Endothelial cell of umbilical vein (primary cell): ENCODE measurements at regions not wholly inside any gene's neighbourhood (a gene's known extent, or its start where the extent isn't known, plus 50 kb on each side); places are given as distances from the start of the nearest gene placed in this dataset.

Experiments used
- BruUV-seq: library from RNA; stranded (reverse); fragments of 400-500 nt; replicated peaks from 2 replicates; lab custom pipeline; 2021; lab: Mats Ljungman, UMichigan
- CTCF ChIA-PET: fragments of 300-600, 350-600 bp; sonication (Branson Sonifier 250); formaldehyde crosslinking; loops from one replicate; lab custom pipeline; 2021; ENCODE audit warnings: antibody characterized with exemption, inconsistent platforms; lab: Charles Lee
- POLR2A ChIA-PET: fragments of 300-600, 350-600 bp; sonication (Branson Sonifier 250); formaldehyde crosslinking; loops from one replicate; lab custom pipeline; 2021; ENCODE audit warnings: antibody characterized with exemption, inconsistent platforms; lab: Charles Lee
- DNase-seq: peaks from one replicate; pipeline ENCODE4 v3.0.0-alpha.2; 2011; ENCODE audit warnings: low read depth, low spot score
- FAIRE-seq: peaks from 2 replicates; lab custom pipeline; 2011; peaks lifted over from hg19 to GRCh38; lab: Jason Lieb, UNC
- H2AFZ ChIP-seq: 2 replicates; pipeline ENCODE4 v1.6.0; 2012; ENCODE audit warnings: low read depth, low read length, control low read depth, inconsistent platforms
- H3K27ac ChIP-seq: 2 replicates; pipeline ENCODE4 v1.5.1; 2011; ENCODE audit warnings: low read depth, mild to moderate bottlenecking, control low read depth, low read length, moderate library complexity; ENCODE audit not compliant: insufficient read depth
- H3K27me3 ChIP-seq, 2 experiments: 2 replicates each; pipeline versions ENCODE4 v1.6.0 to v1.6.1; 2011; ENCODE audit warnings: low read length in 2 of 2, mixed read lengths in 1 of 2; ENCODE audit not compliant: control insufficient read depth in 2 of 2, insufficient read depth in 2 of 2
- H3K36me3 ChIP-seq, 2 experiments: 2 replicates in 1 of 2; 3 replicates in 1 of 2; pipeline ENCODE4 v1.5.1; 2011; ENCODE audit warnings: low read length in 2 of 2, mild to moderate bottlenecking in 1 of 2, moderate library complexity in 1 of 2; ENCODE audit not compliant: control insufficient read depth in 2 of 2, insufficient read depth in 2 of 2; ENCODE audit errors: extremely low read depth in 1 of 2
- H3K4me1 ChIP-seq: 3 replicates; pipeline ENCODE4 v1.5.1; 2011; ENCODE audit warnings: mild to moderate bottlenecking, low read length; ENCODE audit not compliant: control insufficient read depth, insufficient read depth; ENCODE audit errors: extremely low read depth
- H3K4me2 ChIP-seq: 2 replicates; pipeline ENCODE4 v1.6.1; 2011; ENCODE audit warnings: low read length, control low read depth, mixed read lengths; ENCODE audit not compliant: insufficient read depth
- H3K4me3 ChIP-seq, 3 experiments: fragments of 200-600 bp in 1 of 3; sonication (generic), shearing (Covaris generic) in 1 of 3; replicated peaks in 1 of 3; 2 replicates each; pipeline ENCODE4 v1.5.1; 2011 to 2016; ENCODE audit warnings: control low read depth in 3 of 3, low read length in 3 of 3, mild to moderate bottlenecking in 2 of 3, inconsistent platforms in 1 of 3, low read depth in 1 of 3, moderate library complexity in 1 of 3; ENCODE audit not compliant: insufficient read depth in 1 of 3
- H3K79me2 ChIP-seq: 2 replicates; pipeline ENCODE4 v1.6.0; 2012; ENCODE audit warnings: low read length, inconsistent platforms; ENCODE audit not compliant: control insufficient read depth, insufficient read depth
- H3K9ac ChIP-seq: replicated peaks from 2 replicates; pipeline ENCODE3; 2011; ENCODE audit warnings: low read length, control low read depth; ENCODE audit not compliant: insufficient read depth; ENCODE audit errors: extremely low read depth
- H3K9me1 ChIP-seq: replicated peaks from 3 replicates; pipeline ENCODE4 v1.6.0; 2011; ENCODE audit warnings: mild to moderate bottlenecking, low read length; ENCODE audit not compliant: control insufficient read depth, insufficient read depth; ENCODE audit errors: extremely low read depth
- H3K9me3 ChIP-seq: replicated peaks from 2 replicates; pipeline ENCODE4 v1.5.1; 2012; ENCODE audit warnings: low read length, inconsistent platforms; ENCODE audit not compliant: control insufficient read depth, insufficient read depth
- H4K20me1 ChIP-seq: replicated peaks from 2 replicates; pipeline ENCODE3; 2011; ENCODE audit warnings: mild to moderate bottlenecking, low read length; ENCODE audit not compliant: control insufficient read depth, insufficient read depth; ENCODE audit errors: extremely low read depth
- CTCF ChIP-seq, 2 donors: IDR thresholded peaks; 1 replicate in 1 of 2; 2 replicates in 1 of 2; pipeline ENCODE4 v1.5.1; 2011; ENCODE audit warnings: low read length in 2 of 2, mild to moderate bottlenecking in 2 of 2, moderate library complexity in 2 of 2, control low read depth in 1 of 2, inconsistent platforms in 1 of 2, low read depth in 1 of 2; ENCODE audit not compliant: insufficient read depth in 1 of 2; ENCODE audit errors: extremely low read depth in 1 of 2
- EZH2 ChIP-seq: IDR thresholded peaks from 2 replicates; pipeline ENCODE4 v1.6.1; 2012; ENCODE audit warnings: borderline replicate concordance, low read depth, mild to moderate bottlenecking, moderate library complexity, low read length, inconsistent platforms; ENCODE audit not compliant: severe bottlenecking
- FOS ChIP-seq: IDR thresholded peaks from 2 replicates; pipeline ENCODE4 v1.6.1; 2011; ENCODE audit warnings: mild to moderate bottlenecking, low read length, moderate library complexity, borderline replicate concordance; ENCODE audit not compliant: insufficient read depth
- GATA2 ChIP-seq: IDR thresholded peaks from 2 replicates; pipeline ENCODE4 v1.7.0; 2011; ENCODE audit warnings: low read depth, mild to moderate bottlenecking, moderate library complexity, mixed read lengths, low read length; ENCODE audit not compliant: insufficient read length, insufficient read depth
- JUN ChIP-seq: IDR thresholded peaks from 2 replicates; pipeline ENCODE4 v1.6.1; 2011; ENCODE audit warnings: borderline replicate concordance, low read depth; ENCODE audit not compliant: insufficient read length, insufficient read depth
- MAX ChIP-seq: IDR thresholded peaks from 2 replicates; pipeline ENCODE4 v1.6.1; 2011; ENCODE audit not compliant: insufficient read depth, insufficient read length
- MYC ChIP-seq: IDR thresholded peaks from one replicate; pipeline ENCODE4 v1.6.1; 2011; ENCODE audit warnings: mild to moderate bottlenecking, low read depth, low read length
- POLR2A ChIP-seq: IDR thresholded peaks from 2 replicates; pipeline ENCODE4 v1.6.1; 2012; ENCODE audit warnings: low read depth, mild to moderate bottlenecking, control low read depth, low read length
- POLR2AphosphoS5 ChIP-seq: IDR thresholded peaks from 2 replicates; pipeline ENCODE4 v1.6.1; 2012; ENCODE audit warnings: low read depth, mild to moderate bottlenecking, control low read depth, low read length, moderate library complexity; ENCODE audit not compliant: insufficient read depth
- dilution Hi-C: fragments of 300-500 bp; cut with MboI; formaldehyde crosslinking; loops from one replicate; pipeline ENCODE4 v1.15.0; 2019; ENCODE audit warnings: low sequenced_read_pairs; ENCODE audit not compliant: extremely low pct_ligation_motif_present
- intact Hi-C: fragments of 100-400 bp; cut with micrococcal nuclease; formaldehyde crosslinking; loops from one replicate; pipeline ENCODE4 v1.10.0; 2022

GRCh38 chr20:57092112-57092899, 174.1 kb downstream of the BMP7 start:
- Histone ChIP-seq H3K4me2 (no peak overlapping the region), H4K20me1 (no peaks in the 10 kb centered on the region), H3K27me3 (no peaks in the 10 kb centered on the region), H3K9me1 (no peaks in the 10 kb centered on the region), H3K79me2 (no peaks in the 10 kb centered on the region), H3K9ac (no peak overlapping the region), H3K4me3 (no peak overlapping the region), H2AFZ (no peak overlapping the region), H3K36me3 (no peaks in the 10 kb centered on the region), H3K4me1 (no peaks in the 10 kb centered on the region), H3K27ac (no peak overlapping the region), H3K9me3 (no peaks in the 10 kb centered on the region)
- TF ChIP-seq CTCF (IDR thresholded peaks at IDR 0.05; ENCODE audit: extremely low read depth in 1 of 2, insufficient read depth in 1 of 2, low read depth in 1 of 2, low read length in 2 of 2) (peak; percentile 68 to 84), MAX (no peak)
- POLR2A ChIA-PET, result no interaction called here
- intact Hi-C loops, result loop anchor here (2.0 to 10.0 kb wide), 2 partner anchors 402 to 542 kb away; no protein-coding TSS in a partner anchor
- DNase-seq (peak; percentile 24), FAIRE-seq (no peak)
- no TSS peak for BruUV-seq
- dilution Hi-C loops, result no loop called here
- CTCF ChIA-PET, result interaction anchor here (0.6 to 3.2 kb wide), 6 partner anchors 240 to 1116 kb away, joined by 3 to 31 read pairs (median 4); no protein-coding TSS in a partner anchor

- BruUV-seq, result no TSS peak
- CTCF ChIA-PET, result no interaction called here
- FAIRE-seq, result no peak
Observed at GRCh38 chr20:57092900-57093530, 173.4 kb downstream of the BMP7 start.

More at GRCh38 chr20:57092900-57093530, 173.4 kb downstream of the BMP7 start:
- Histone ChIP-seq H3K9me3 (no peaks in the 10 kb centered on the region), H3K4me2 (no peak overlapping the region), H3K27me3 (no peaks in the 10 kb centered on the region), H3K4me3 (no peak overlapping the region), H3K9ac (no peak overlapping the region), H3K36me3 (no peaks in the 10 kb centered on the region), H3K27ac (no peak overlapping the region), H2AFZ (no peak overlapping the region), H3K79me2 (no peaks in the 10 kb centered on the region), H3K4me1 (no peaks in the 10 kb centered on the region), H3K9me1 (no peaks in the 10 kb centered on the region), H4K20me1 (no peaks in the 10 kb centered on the region)
- TF ChIP-seq FOS (no peak), POLR2AphosphoS5 (no peak), MAX (no peak), POLR2A (no peak), EZH2 (no peak), MYC (no peak), GATA2 (no peak), CTCF (IDR thresholded peaks at IDR 0.05; ENCODE audit: extremely low read depth in 1 of 2, insufficient read depth in 1 of 2, low read depth in 1 of 2, low read length in 2 of 2) (no peak), JUN (no peak)
- no peak for DNase-seq
- POLR2A ChIA-PET, result no interaction called here
- dilution Hi-C loops, result no loop called here
- intact Hi-C loops, result loop anchor here (2.0 to 10.0 kb wide), 2 partner anchors 402 to 542 kb away; no protein-coding TSS in a partner anchor
